ENCODE measurements at regions not wholly inside any gene's neighbourhood (a gene's known extent, or its start where the extent isn't known, plus 50 kb on each side); places are given as distances from the start of the nearest gene placed in this dataset.
"Not testable (repeated sequence)": the region's sequence is repeated elsewhere in the genome, so short reads cannot be mapped to it uniquely, and the experiment has no call there.

DNA sequence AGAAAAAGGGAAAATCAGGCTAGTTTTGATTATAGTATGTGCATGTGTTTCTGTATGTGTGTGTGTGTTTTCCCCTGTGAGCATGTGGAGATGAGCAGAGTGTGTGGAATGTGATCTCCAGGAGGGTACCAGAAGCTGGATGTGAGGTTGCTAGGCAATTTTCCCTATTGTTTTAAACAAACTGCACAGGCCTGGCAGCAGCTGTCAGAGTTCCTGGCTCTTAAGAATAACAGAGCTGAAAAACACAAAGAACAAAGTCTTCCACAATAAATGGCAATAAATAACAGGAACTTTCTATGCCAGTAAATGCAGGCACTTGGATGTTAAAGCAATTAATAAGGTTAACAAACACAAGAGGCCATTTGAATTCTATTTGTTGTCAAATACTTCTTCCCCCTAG, 344.6 kb upstream of the CTSO start:
- DNase-seq: peak; percentile 96

- DNase-seq: no peak
Measured at GRCh38 chr4:156295676-156296195, 342.1 kb upstream of the CTSO start.

- peak; percentile 92 for DNase-seq
Measured at GRCh38 chr4:156294577-156294976, 340.9 kb upstream of the CTSO start.

GRCh38 chr4:156293657-156294297, 340.1 kb upstream of the CTSO start:
- DNase-seq: peak; percentile 95

DNA sequence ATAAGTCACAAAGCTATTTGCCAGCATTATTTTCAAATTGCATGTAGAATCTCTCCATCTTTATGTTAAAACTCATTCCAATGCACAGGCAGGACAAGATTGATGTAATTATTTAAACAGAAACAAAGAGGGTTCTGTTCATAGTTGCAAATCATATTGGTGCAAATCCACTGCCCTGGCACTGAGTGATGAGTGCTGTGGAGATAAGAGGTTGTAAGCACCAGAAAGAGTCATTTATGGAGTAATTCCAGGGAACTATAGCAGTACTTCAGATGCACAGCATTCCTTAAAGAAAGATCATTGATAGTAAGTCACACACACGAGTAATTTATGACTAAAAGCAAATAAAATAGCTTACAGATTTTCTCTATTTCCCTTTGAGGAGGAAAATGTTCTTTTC, 337.7 kb upstream of the CTSO start:
- DNase-seq: peak; percentile 87

- DNase-seq: peak; percentile 75
Measured at GRCh38 chr4:156290811-156291210, 337.1 kb upstream of the CTSO start.

- not testable (repeated sequence) for DNase-seq
Measured at GRCh38 chr4:156290026-156290425, 336.4 kb upstream of the CTSO start.

- DNase-seq: no peak
Measured at GRCh38 chr4:156280686-156281085, 327.0 kb upstream of the CTSO start.

DNA sequence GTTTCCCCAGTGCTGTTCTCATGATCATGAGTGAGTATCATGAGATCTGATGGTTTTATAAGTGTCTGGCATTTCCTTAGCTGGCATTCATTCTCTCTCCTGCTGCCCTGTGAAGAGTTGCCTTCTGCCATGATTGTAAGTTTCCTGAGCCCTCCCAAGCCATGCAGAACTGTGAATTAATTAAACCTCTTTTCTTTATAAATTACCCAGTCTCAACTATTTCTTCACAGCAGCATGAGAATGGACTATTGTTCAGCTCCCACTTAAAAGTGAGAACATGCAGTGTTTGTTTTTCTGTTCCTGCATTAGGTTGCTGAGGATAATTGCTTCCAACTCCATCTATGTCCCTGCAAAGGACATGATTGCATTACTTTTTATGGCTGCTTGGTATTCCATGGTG, 311.7 kb upstream of the CTSO start:
- DNase-seq: no peak

DNA sequence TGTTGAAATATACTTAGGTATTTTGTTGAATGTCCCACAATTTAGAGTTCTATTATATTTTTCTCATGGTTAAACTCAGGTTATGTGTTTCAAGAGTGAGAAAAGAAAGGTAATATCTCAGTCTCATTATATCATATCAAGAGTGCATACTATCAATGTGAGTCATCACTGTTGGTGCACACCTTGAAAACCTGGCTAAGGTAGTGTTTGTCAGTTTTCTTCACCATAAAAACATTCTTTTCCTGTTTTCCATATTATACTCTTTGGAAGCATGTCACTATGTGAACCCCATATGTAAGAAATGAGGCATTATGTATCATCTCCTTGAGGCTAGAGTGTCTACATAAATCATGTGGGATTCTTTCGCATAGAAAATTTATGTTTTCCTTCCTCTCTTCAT, 307.6 kb upstream of the CTSO start:
- no peak for DNase-seq

- DNase-seq: no peak
Measured at GRCh38 chr4:156255230-156256007, 301.8 kb upstream of the CTSO start.

DNA sequence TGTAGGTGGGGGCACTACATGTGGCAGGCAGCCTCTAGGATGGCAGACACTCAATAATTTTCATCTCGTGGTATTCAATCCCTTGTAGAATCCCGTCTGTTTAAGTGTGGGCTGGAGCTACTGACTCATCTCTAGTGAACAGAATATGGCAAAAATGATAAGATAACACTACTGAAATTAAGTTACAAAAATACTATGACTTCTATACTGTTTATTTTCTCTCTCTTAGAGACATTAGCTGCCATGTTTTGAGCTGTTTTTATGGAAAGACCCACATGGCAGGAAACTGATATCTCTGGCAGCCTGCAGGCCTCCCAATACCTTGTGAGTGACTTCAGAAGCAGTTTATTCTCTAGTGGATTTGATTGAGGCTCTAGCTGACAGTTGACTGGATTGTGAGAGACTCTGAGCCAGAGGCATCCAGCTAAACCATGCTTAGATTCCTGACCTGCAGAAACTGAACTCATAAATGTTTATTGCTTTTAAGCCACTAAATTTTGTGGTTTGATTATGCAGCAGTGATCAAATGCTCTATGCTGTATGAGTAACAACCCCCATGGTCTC, 298.8 kb upstream of the CTSO start:
- peak; percentile 28 for DNase-seq

DNA sequence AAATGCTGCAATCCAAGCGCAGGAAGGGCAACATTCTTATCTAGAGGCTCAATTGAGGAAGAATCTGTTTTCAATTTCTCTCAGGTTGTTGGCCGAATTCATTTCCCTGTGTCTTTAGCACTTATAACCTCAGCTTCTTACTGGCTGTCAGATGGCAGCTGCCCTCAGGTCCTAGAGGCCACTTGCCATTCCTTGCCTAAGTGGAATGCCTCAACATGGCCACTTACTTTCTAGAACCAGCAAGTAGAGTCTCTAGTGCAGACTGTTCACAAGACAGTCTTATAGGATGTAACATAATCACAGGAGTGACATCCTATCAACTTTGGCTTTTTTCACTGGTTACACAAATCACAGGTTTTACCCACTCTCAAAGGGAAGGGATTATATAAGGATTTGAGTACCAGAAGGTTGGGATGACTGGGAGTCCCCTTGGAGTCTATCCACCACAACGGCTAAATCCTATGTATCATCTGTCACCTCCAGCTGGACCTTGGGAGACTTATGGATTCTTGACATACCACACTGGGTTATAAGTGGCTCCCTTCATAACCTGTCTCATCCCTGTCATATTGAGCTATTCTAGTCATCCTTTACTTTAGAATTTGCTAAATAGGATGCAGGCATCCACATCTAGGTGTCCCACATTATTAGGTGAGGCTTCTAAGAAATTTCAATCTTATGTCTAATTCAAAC, 297.9 kb upstream of the CTSO start:
- no peak for DNase-seq

- DNase-seq: no peak
Measured at GRCh38 chr4:156248917-156249316, 295.3 kb upstream of the CTSO start.

DNA sequence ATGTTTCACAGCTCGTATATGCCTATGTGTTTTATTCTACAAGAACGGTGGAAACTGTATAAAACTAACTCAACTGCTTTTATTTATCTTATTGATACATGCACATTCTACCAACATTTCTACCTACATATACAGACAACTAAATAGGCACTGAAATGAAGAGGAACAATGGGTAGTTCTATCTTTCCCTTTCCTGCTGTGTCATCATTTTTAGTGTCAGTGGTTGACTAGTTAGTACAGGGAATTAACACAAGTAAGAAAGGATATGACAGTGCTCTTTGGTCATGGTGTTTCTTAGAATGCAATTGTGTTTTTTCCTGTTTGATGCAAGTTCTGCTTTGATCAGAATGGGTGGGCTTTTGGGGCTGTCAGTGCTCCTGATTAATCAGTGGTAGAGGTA, 293.8 kb upstream of the CTSO start:
- no peak for DNase-seq

- no peak for DNase-seq
Measured at GRCh38 chr4:156243015-156243414, 289.3 kb upstream of the CTSO start.

DNA sequence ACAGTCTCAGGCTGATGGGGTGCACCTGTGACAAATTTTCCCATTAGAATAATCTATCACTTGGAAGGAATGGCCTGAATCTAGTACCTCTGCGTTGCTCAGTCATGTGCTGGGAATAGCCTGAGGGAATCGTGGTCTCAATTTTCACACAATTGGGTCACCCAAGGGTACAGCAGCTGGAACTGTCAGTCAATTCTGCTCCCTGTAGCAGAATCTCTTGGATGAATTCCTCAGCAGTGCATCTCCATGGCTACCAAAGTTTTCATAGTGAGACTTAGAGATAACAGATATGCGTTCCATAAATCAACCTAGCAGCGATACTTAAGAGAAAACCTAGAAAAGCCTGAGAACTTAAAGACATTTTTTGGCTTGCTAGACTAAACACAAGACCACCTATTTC, 288.7 kb upstream of the CTSO start:
- no peak for DNase-seq

DNA sequence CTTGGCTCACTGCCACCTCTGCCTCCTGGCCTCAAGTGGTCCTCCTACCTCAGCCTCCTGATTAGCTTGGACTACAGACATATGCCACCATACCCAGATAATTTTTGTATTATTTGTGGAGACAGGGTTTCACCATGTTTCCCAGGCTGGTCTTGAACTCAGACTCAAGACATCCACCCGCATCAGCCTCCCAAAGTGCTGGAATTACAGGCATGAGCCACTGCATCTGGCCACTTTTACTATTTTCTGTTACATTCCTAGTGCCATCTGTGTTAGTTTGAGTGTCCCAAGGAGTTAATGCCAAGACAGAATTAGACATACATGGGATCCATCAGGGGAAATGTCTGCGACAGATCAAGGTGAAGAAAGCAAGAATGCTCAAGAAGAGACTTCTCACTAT, 288.2 kb upstream of the CTSO start:
- no peak for DNase-seq

DNA sequence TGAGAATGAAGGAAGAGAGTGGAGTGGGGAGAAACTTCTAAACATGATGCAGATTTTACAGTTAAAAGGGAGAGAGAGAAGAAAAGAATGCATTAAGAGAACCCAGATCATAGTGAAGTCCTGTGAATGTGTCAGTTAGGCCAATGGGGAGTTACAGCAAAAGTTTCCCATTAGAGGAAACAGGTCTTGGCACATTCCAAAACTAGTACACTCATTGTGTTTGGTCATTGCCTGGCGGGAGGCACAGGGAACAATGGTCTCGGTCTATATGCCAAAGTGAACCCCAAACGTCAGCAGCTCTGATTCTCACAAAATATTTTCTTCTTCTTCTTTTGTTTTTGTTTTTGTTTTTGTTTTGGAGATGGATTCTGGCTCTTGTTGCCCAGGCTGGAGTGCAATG, 284.5 kb upstream of the CTSO start:
- DNase-seq: no peak

- no peak for DNase-seq
Measured at GRCh38 chr4:156237231-156237630, 283.6 kb upstream of the CTSO start.

DNA sequence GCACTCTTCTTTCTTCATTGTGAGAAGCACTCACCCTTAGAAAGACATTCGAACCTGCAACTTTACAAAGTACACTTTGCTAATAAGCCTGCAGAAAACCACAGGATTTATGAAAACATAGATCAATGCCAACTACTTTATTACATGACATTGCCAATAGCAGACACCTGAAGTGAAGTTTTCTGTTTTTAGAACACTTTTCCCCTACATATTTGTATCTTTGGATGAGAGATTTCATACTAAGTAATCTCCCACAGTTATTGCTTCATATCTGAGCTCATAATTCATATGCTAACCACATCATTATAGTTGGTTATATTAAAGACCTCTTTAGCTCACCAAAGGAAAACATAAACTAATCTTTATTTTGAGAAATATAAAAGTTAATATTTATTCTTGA, 276.5 kb upstream of the CTSO start:
- peak; percentile 26 for DNase-seq

DNA sequence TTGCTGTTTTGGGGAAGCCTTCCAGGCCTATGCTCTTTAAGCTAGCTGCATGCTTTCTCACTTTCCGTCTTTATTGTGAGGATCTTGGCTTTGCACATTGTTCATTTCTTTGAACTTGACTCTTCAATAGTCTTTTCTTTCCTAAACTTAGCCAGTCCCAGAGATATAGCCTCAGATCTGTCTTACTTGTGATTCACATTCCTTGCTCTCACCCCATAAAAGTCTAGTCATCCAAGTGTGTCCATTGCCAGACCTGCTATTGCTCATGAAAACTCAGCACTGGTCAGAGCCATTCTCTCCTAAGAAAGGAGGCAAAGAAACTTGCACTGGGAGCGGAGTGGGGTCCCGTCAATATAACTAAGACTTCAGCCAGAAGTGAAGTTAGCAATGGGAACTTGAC, 275.0 kb upstream of the CTSO start:
- no peak for DNase-seq

GRCh38 chr4:156227321-156227720, 273.7 kb upstream of the CTSO start:
- no peak for DNase-seq

- DNase-seq: no peak
Measured at GRCh38 chr4:156223985-156224384, 270.3 kb upstream of the CTSO start.
